Activated T-helper 1 cell treated with anti-CD3 and anti-CD28 coated beads, Interleukin-2, amount 50 U/mL, for 16 hours (primary cell): ENCODE measurements at regions not wholly inside any gene's neighbourhood (a gene's known extent, or its start where the extent isn't known, plus 50 kb on each side); places are given as distances from the start of the nearest gene placed in this dataset.
"Not testable (repeated sequence)": the region's sequence is repeated elsewhere in the genome, so short reads cannot be mapped to it uniquely, and the experiment has no call there.

Experiments
- DNase-seq, 2 donors: peaks; one replicate each; pipeline ENCODE4 v3.0.0-alpha.2; 2020; ENCODE audit warnings: low read depth in 1 of 2, low spot score in 1 of 2

DNA sequence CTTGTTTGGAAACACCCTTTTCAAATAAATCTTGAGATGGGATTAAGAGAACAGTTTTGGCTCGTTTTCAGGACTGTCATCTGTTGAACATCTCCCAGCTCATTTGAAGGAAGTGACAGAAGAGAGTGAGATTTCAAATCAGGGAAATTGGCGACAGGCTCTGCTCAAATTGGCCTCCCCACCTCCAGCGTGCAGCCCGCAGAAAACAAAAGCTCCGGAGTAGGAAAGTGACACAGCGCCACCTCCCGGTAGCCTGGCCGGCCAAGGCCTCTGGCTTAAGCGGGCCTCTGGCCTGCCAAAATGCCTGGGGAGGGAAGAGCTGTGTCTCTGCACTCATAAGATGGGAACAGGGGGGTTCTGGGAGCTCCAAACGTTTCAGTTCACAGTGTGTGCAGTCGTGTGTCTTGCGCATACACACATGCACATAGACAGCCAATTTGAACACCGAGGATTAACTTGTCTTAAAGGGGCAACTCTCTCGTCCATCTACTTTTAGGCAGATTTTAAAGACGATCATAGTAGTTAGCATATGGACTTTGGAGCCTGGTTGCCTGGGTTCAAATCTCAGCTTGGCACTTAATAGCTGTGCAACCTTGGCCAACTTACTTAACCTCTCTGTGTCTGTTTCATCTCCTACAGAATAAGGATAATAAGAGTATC lies 132.7 kb upstream of the RCN1 start:
- DNase-seq, result peak; percentile 11 to 21

DNA sequence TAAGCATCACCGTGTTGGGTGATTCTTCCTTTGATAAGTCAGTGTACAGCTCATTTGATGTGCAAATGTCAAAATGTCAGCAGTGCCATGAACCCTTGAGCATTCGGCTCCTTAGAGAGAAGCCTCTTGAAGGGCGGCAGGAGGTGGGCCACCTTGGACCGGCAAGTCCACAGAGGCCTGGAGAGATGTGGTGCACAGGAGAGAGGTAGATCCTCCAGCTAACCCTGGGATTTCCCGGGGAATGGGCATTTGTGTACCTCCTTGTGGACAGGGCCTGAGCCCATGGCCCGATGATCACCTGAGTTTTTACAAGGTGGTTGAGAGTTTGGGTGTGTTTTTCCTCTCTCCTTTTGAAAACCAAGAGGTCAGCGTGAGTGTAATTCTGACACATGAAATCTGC lies 133.2 kb upstream of the RCN1 start:
- DNase-seq, result no peak

DNA sequence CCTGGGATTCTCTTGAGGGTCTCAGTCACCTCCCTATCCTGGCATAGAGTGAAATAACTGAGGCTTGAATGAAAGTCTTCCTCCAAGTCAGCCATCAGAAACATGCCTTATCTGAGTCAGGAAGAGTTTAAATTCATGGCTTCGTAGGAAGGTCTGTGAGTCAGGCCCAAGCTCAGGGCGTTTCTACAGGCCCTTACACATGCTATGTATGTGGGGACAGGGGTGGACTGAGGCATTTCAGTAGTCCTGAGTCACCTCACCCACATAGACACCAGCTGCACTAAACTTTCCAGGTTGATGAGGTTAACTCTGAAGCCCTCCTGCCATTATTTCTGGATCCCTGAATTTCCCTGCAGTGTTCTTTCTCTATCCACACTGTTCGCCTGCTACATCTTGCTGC lies 134.6 kb upstream of the RCN1 start:
- no peak for DNase-seq

GRCh38 chr11:31955838-31956237 lies 135.0 kb upstream of the RCN1 start:
- no peak for DNase-seq

DNA sequence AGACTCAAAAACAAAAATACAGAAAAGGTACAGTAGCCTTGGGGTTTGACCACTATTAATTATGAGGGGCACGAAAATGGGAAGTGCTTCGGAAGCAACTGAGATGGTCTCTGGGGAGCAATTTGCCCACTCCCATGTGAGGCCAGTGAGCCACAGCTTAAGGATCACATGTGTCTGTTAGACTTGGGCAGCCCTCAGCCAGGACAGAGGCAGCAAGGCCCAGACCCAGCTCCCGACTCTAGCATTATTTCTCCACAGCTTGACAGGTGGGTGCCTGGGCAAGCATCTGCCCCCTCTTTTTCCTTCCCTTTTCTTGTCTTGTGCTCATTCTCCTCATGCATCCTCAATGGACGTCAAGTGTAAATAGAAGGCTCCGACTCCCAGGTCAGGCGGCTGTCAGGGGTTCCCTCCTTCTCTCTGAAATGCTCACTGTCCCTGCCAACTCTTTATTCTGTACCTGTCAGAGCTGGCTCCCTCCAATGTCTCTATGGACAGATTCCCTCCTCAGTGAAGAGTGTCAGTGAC lies 137.0 kb upstream of the RCN1 start:
- no peak for DNase-seq

DNA sequence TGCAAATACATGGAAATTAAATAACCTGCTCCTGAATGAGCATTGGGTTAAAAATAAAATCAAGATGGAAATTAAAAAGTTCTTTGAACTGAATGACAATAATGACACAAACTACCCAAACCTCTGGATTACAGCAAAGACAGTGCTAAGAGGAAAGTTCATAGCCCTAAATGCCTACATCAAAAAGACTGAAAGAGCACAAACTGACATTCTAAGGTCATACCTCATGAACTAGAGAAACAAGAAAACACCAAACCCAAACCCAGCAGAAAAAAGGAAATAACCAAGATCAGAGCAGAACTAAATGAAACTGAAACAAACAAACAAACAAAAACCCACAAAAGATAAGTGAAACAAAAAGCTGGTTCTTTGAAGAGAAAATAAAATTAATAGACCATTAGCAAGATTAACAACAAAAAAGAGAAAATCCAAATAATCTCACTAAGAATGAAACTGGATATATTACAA lies 138.6 kb upstream of the PAX6 start:
- not testable (repeated sequence) for DNase-seq

- no peak for DNase-seq
These were observed 135.9 kb upstream of the PAX6 start for GRCh38 chr11:31947051-31947450.

DNA sequence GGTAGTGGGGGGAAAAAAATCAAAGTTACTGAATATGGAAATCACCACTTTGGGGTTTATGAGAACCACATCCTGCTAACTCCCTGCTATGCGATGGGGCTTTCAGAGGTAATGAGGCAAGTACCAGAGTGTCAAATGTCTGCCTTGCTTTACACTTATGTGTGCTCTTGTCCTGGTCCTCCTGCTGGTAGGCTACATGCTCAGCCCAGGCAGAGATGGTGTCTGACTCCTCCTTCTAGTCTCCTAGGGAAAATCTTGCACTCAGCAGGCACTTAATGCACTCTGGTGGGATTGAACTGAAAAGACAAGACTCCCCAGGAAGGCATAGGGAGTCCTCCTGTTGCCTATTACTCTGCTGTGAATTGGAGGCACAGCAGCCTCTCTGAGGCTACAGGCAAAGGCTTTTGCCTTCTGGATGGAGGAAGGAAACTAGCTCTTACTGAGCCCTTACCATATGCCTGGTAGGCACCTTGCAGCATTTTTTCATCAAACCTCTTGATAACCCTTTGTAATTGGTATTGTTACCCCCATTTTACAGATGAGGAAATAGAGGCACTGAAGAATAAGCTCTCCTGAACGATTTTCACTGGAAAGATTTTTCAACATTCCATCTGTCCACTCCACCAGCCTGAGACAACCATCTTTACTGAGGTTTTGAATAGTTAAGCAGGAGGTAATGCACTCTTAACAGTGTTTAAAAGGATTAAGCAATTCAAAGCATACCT lies 132.1 kb upstream of the PAX6 start:
- DNase-seq, result no peak

- DNase-seq, result no peak
These were observed 129.4 kb upstream of the PAX6 start for GRCh38 chr11:31940371-31941037.

DNA sequence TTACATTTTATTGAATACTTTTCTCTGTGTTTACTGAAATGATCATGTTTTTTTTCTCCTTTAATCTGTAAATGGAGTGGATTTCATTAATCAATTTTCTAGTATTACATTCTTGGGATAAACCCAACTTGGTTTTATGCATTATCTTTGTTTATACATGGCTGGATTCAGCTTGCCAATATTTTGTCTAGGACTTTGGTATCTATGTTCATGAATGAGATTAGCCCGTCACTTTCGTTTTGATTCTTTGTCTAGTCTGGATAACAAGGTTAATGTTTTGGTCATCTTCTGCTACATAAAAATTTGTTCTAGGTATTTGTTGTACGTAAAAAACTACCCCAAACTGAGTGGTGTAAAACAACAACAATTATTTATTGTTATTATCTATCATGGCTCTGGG lies 127.9 kb upstream of the PAX6 start:
- no peak for DNase-seq

DNA sequence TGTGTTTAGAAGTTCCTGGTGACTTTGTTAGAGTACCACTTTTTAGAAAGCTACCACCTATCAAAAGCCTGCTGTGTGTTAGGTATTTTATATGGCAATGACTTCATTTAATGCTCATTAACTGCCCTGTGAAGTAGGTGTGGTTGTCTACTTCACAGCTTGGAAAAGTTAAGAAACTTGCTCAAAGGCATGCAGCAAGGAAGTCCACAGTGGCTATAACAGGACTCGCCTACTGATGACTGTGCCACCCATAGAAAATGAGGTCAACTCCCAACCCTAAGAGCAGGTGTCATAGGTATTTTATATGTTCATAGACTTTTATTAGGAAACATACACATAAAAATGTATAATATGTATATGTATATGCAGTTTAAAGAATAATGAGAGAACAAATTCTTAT lies 125.2 kb upstream of the PAX6 start:
- no peak for DNase-seq

GRCh38 chr11:31932879-31933278 lies 121.8 kb upstream of the PAX6 start:
- DNase-seq, result no peak

GRCh38 chr11:31927982-31928381 lies 116.9 kb upstream of the PAX6 start:
- DNase-seq, result no peak

- no peak for DNase-seq
These were observed 115.8 kb upstream of the PAX6 start for GRCh38 chr11:31926816-31927528.

- no peak for DNase-seq
These were observed 115.0 kb upstream of the PAX6 start for GRCh38 chr11:31926106-31926505.

DNA sequence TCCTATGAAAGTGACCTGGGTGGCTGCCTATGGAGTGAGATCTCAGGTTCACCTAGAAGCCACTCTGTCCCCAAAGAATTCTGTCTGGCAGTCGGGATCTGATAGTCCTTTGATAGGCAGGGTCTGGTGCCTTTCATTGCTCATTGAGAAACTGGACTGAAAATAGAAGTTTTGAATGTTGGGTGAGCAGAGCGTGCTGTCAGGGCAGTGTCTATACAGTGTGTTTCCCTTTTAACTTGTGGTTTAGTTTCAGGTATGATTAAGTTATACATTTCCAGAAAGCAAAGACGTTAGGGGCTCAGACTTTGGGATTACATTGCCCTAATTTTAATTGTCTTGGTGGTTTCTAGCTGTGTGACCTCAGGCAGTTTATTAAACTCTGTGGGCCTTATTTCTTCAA lies 111.3 kb upstream of the PAX6 start:
- no peak for DNase-seq

DNA sequence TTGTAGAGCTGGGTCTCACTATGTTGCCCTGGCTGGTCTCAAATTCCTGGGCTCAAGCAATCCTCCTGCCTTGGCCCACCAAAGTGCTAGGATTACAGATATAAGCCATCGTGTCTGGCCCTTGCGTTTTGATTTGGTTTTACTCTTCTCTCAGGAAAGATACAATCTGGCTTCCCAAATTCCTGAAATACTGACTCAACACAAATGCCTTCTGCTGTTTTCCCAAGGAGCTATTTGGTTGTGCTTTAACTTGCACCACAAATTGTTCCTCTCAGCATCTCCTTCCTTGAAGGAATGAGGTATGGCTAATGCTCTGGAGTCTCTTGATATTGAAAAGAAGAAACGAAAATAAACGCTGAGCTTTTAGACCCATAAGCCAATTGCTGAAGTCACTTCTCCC lies 110.0 kb upstream of the PAX6 start:
- no peak for DNase-seq

DNA sequence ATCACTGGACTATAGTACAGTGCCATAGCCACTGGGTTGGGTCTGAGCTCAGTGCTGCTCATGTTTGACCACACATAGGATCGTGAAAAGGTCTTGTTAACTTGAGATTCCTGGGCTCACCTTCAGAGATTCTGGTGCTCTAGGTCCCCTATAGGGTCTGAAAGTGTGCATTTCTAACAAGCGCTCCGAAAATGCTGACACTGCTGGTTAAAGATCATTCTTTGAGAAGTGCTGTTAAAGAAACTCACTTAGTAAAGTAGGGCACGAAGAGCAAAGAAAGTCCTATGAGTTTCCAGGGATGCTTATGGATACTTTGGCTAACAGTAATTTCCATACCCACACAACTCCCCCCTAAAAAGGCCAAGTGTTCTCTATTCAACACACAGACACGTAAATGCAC lies 108.1 kb upstream of the PAX6 start:
- DNase-seq, result no peak

DNA sequence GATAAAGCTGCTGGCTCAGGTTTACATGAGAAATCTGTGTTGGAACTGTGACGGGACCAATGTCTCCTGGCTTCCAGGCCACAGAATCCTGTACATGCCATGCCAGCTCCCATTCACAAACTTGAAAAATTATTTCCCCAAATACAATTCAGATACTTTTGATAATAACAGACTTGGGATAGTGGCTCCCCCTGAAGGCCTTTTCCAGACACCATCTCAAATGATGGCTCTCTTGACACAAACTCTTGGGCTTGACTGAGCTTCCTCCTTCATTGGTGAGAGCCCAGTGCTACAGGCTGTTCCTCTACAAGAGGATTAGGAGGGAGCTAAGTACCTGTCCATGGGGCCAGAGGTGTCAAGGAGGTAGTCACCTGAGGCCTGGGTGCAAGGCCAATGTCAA lies 104.7 kb upstream of the PAX6 start:
- DNase-seq, result no peak

- DNase-seq, result no peak
These were observed 102.9 kb upstream of the PAX6 start for GRCh38 chr11:31913985-31914384.

DNA sequence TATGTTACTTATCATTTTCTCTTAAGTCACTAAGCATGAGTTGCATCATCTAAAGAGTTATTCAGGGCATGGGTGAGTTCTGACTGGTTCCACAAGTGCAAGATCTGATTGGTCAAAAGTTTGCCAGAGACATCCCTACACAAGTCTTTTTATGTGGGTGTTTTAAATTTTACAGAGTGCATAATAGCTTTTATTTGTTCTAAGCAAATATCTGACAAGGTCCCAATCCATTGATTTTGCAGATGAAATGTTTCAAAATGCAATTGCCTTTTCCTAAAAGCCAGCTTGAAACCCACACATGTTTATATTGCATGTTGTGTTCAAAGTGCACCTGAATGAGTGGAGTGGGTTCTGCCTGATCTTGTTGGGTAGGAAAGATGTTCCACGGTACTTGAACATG lies 101.7 kb upstream of the PAX6 start:
- no peak for DNase-seq
